Small intestine (tissue), 7 donors: ENCODE measurements at regions not wholly inside any gene's neighbourhood (a gene's known extent, or its start where the extent isn't known, plus 50 kb on each side); places are given as distances from the start of the nearest gene placed in this dataset.
"Not testable (repeated sequence)": the region's sequence is repeated elsewhere in the genome, so short reads cannot be mapped to it uniquely, and the experiment has no call there.

Experiments
- DNase-seq, 2 donors: peaks; one replicate each; pipeline versions ENCODE4 v3.0.0 to v3.0.0-alpha.2; 2013
- FAIRE-seq: peaks from 2 replicates; lab custom pipeline; 2012; peaks lifted over from hg19 to GRCh38; lab: Jason Lieb, UNC
- H3K27ac ChIP-seq, 3 donors: one replicate each; pipeline ENCODE4 v1.5.1; 2013; ENCODE audit warnings: low read length in 2 of 3, mild to moderate bottlenecking in 2 of 3, control low read depth in 1 of 3, inconsistent platforms in 1 of 3, low read depth in 1 of 3, moderate library complexity in 1 of 3
- H3K27me3 ChIP-seq, 3 donors: one replicate each; pipeline ENCODE4 v1.6.1; 2013; ENCODE audit warnings: low read length in 3 of 3, inconsistent platforms in 1 of 3; ENCODE audit not compliant: control insufficient read depth in 3 of 3, insufficient read depth in 3 of 3
- H3K36me3 ChIP-seq, 3 donors: one replicate each; pipeline ENCODE4 v1.6.1; 2013; ENCODE audit warnings: low read length in 3 of 3, inconsistent platforms in 1 of 3, low read depth in 1 of 3, mild to moderate bottlenecking in 1 of 3, moderate library complexity in 1 of 3; ENCODE audit not compliant: control insufficient read depth in 3 of 3, insufficient read depth in 2 of 3
- H3K4me1 ChIP-seq, 3 donors: one replicate each; pipeline ENCODE4 v1.6.1; 2013; ENCODE audit warnings: low read length in 2 of 3, inconsistent platforms in 1 of 3, low read depth in 1 of 3, mild to moderate bottlenecking in 1 of 3, moderate library complexity in 1 of 3; ENCODE audit not compliant: control insufficient read depth in 3 of 3, insufficient read depth in 2 of 3
- H3K4me3 ChIP-seq, 3 donors: one replicate each; pipeline ENCODE4 v1.5.1; 2013; ENCODE audit warnings: low read length in 3 of 3, control low read depth in 1 of 3, inconsistent platforms in 1 of 3, low read depth in 1 of 3, mild to moderate bottlenecking in 1 of 3, moderate library complexity in 1 of 3
- H3K9me3 ChIP-seq, 2 donors: one replicate each; pipeline ENCODE4 v1.6.1; 2013; ENCODE audit warnings: low read depth in 1 of 2, low read length in 1 of 2; ENCODE audit not compliant: control insufficient read depth in 2 of 2, insufficient read depth in 1 of 2
- WGBS, 3 donors: extraction: QIAGEN DNeasy Blood & Tissue Kit; methylation state at CpG; one replicate each; pipeline ENCODE4 v1.1.7; 2013; 5-methylcytosine and 5-hydroxymethylcytosine counted together
- donor health status: healthy with polysubstance abuse.
- donor health status: control.
- donor health status: control.
- donor health status: Bipolar disorder and iron deficiency.
- donor health status: healthy.

DNA sequence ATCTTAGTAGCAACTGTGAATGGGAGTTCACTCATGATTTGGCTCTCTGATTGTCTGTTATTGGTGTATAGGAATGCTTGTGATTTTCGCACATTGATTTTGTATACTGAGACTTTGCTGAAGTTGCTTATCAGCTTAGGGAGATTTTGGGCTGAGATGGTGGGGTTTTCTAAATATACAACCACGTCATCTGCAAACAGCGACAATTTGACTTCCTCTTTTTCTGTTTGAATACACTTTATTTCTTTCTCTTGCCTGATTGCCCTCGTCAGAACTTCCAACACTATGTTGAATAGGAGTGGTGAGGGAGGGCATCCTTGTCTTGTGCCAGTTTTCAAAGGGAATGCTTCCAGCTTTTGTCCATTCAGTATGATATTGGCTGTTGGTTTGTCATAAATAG lies 1883.1 kb upstream of the TENM3 start:
- not testable (repeated sequence) for H3K9me3 ChIP-seq, H3K4me3 ChIP-seq, H3K27ac ChIP-seq, H3K27me3 ChIP-seq, H3K4me1 ChIP-seq, FAIRE-seq, DNase-seq, H3K36me3 ChIP-seq
- 67 to 69% (median 68%) methylated on average over 4 of the region's 4 CpGs for WGBS, 3 donors

DNA sequence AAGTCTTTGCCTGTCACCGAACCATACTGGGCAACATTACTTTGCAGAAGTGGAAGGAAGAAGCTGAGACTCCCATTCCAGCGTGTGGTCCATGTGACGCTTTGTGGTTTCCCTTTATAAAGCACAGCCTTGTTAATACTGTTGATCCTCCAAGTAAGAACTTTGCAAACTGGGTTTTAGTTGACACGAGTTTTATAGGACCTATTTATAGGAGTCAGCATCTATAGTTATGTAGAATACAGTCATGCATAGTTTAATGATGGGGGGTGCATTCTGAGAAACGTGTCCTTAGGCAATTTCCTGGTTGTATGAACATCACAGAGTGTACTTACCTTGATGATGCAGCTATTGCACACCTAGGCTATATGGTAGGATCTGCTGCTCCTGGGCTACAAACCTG lies 1879.4 kb upstream of the TENM3 start:
- no peak for FAIRE-seq

DNA sequence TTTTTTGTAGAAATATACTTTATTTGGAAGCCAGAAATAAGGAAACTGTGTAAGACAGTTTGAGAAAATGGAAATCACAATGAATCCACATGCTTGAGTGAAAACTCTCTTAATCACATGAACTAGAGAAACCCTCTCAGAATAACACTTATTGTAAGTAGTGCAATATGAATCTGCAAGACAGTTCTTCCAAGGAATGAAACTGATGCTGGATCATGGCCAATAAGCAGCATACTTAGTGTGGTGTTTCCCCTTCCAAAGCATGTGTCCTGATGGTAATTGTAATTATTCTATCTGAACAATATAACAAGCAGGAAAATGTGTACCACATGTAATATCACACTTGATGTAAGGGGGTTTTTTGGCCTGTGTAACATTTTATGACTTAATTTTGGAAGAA lies 1870.5 kb upstream of the TENM3 start:
- no peak for FAIRE-seq
- no peak for DNase-seq
- Histone ChIP-seq H3K27ac (no peak overlapping the region), H3K9me3 (no peaks in the 10 kb centered on the region), H3K36me3 (no peaks in the 10 kb centered on the region), H3K27me3 (no peaks in the 10 kb centered on the region), H3K4me3 (no peak overlapping the region), H3K4me1 (no peaks in the 10 kb centered on the region)

More for the DNA sequence above, 1879.4 kb upstream of the TENM3 start:
- H3K36me3 ChIP-seq: no peaks in the 10 kb centered on the region
- no peaks in the 10 kb centered on the region for H3K9me3 ChIP-seq
- DNase-seq: no peak
- 42 to 59% (median 52%) methylated on average over 5 of the region's 5 CpGs for WGBS, 3 donors
- no peaks in the 10 kb centered on the region for H3K4me1 ChIP-seq
- H3K4me3 ChIP-seq: no peak overlapping the region
- H3K27ac ChIP-seq: no peak overlapping the region
- H3K27me3 ChIP-seq: no peaks in the 10 kb centered on the region

DNA sequence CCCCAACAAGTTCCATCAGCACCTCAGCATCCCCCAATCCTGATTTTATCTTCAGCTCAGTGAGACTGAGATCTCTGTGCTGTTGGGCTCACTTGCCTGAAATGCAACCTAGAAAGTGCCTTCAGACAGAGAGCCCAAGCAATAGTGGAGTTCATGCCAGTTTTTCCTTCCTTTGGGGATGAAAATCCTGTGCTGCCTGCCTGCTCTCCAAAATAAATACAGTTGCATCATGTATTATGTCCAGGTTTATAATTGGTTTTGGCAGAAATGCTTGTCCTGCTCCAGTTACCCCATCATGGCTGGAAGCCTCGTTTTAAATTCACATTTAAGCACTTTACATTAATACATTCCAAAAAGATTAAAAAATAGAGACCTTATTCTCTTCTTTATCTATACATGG lies 1865.5 kb upstream of the TENM3 start:
- Histone ChIP-seq H3K9me3 (no peaks in the 10 kb centered on the region), H3K27me3 (no peaks in the 10 kb centered on the region), H3K27ac (no peak overlapping the region), H3K4me3 (no peak overlapping the region), H3K36me3 (no peaks in the 10 kb centered on the region), H3K4me1 (no peaks in the 10 kb centered on the region)
- FAIRE-seq: no peak
- DNase-seq: no peak
- WGBS, 3 donors: 19 to 37% (median 19%) methylated on average over 1 of the region's 1 CpG

DNA sequence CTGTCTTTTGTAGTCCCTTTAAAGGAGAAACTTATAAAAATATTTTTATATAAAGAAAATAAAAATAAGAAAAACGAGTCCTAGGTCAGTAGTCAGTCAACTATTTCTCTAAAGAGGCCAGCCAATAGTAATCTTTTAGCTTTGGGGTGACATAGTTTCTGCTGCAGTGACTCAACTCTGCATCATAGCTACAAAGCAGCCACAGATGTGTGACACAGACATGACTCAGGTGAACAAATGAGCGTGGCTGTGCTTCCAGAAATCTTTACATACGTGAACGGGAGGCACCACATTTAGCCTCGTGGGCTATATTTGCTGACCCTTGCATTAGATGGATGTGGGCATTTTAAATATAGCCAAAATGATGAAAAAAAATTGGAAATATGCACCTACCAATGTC lies 1862.5 kb upstream of the TENM3 start:
- FAIRE-seq (no peak), DNase-seq (no peak)
- Histone ChIP-seq H3K36me3 (no peaks in the 10 kb centered on the region), H3K27me3 (no peaks in the 10 kb centered on the region), H3K4me1 (no peaks in the 10 kb centered on the region), H3K9me3 (no peaks in the 10 kb centered on the region), H3K27ac (no peak overlapping the region), H3K4me3 (no peak overlapping the region)
- WGBS, 3 donors: 59 to 75% (median 63%) methylated on average over 5 of the region's 5 CpGs

DNA sequence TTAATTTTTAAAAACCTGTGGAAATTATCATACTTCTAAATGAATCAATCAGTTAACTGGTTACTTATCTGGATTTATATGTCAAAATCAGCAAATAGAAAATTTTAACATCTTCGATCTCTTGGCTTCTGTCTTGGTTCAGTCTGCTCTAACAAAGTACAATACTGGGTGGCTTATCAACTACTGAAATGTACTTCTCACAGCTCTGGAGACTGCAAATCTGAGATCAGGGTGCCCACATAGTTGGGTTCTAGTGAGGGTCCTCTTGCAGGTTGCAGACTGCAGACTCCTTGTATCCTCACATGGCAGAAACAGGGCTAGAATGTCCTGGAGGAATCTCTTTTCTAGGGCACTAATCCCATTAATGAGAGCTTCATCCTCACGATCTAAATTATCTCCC lies 1851.6 kb upstream of the TENM3 start:
- Histone ChIP-seq H3K4me3 (no peak overlapping the region), H3K9me3 (no peaks in the 10 kb centered on the region), H3K36me3 (no peaks in the 10 kb centered on the region), H3K4me1 (no peaks in the 10 kb centered on the region), H3K27ac (no peak overlapping the region), H3K27me3 (no peaks in the 10 kb centered on the region)
- no peak for DNase-seq
- 88 to 96% (median 90%) methylated on average over 2 of the region's 2 CpGs for WGBS, 3 donors
- no peak for FAIRE-seq

DNA sequence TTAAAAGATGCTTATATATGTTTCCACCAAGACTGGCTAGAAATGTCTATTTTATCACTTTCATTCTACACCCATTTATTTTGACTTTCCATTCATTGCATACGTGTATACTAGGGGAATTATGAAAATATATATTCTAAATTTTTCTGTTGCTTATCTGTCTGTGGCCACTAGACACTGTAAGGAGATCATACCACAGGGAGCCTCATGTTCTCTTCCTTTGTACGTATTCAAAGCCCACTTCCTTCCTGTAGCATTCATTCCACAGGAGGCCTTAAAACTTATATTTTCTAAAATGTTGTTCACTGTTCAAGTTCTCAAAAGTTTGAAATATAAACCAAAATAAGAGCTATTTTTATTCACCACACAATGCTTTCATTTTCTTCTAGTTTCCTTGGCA lies 1848.9 kb upstream of the TENM3 start:
- WGBS, 3 donors: 55 to 79% (median 68%) methylated on average over 2 of the region's 2 CpGs
- Histone ChIP-seq H3K9me3 (no peaks in the 10 kb centered on the region), H3K27ac (no peak overlapping the region), H3K27me3 (no peaks in the 10 kb centered on the region), H3K4me1 (no peaks in the 10 kb centered on the region), H3K4me3 (no peak overlapping the region), H3K36me3 (no peaks in the 10 kb centered on the region)
- DNase-seq (no peak), FAIRE-seq (no peak)

DNA sequence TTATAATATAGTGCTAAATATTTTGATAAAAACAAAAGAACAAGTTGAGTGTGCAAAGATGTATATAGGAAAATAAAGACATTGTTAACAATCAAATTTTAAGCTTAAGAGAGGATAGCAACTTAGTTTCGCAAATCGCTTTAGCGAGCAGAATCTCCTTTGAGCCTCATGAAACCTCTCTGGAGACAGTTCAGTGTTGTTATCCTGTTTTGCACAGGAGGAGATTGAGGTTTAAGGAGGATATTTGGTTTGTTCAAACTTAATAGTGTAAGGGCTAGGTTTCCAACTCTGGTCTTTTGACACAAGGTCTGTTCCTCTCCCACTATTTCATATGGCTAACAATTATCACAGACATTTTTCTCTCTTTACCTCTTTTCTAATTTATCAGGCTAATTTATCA lies 1848.5 kb upstream of the TENM3 start:
- no peak for FAIRE-seq
- Histone ChIP-seq H3K4me1 (no peaks in the 10 kb centered on the region), H3K4me3 (no peak overlapping the region), H3K27me3 (no peaks in the 10 kb centered on the region), H3K27ac (no peak overlapping the region), H3K9me3 (no peaks in the 10 kb centered on the region), H3K36me3 (no peaks in the 10 kb centered on the region)
- no peak for DNase-seq
- 75 to 77% (median 77%) methylated on average over 3 of the region's 3 CpGs for WGBS, 3 donors

DNA sequence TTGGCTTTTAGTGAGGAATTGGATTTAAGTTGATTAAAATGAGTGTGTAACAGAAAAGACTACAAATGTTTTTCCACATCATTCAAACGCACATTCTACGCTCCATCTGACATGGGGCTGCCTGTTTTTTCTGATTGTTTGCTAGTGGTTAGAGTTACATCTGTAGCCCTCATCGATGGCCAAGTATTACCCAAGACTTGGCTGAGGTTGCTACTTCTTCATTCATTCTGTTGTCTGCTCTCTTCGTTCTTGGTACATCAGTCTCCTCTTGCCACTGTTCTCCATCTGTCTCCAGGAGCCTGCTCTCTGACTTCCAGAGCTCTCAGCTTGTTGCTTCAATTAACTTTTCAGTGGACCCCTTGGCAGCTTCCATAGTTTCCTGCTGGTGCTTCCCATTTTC lies 1844.6 kb upstream of the TENM3 start:
- 70 to 86% (median 85%) methylated on average over 4 of the region's 4 CpGs for WGBS, 3 donors
- no peaks in the 10 kb centered on the region for H3K36me3 ChIP-seq
- H3K27me3 ChIP-seq: no peaks in the 10 kb centered on the region
- FAIRE-seq (no peak), DNase-seq (no peak)
- no peak overlapping the region for H3K4me3 ChIP-seq
- no peaks in the 10 kb centered on the region for H3K9me3 ChIP-seq
- H3K4me1 ChIP-seq: no peaks in the 10 kb centered on the region
- no peak overlapping the region for H3K27ac ChIP-seq
